ENCODE measurements at regions not wholly inside any gene's neighbourhood (a gene's known extent, or its start where the extent isn't known, plus 50 kb on each side); places are given as distances from the start of the nearest gene placed in this dataset.

DNA sequence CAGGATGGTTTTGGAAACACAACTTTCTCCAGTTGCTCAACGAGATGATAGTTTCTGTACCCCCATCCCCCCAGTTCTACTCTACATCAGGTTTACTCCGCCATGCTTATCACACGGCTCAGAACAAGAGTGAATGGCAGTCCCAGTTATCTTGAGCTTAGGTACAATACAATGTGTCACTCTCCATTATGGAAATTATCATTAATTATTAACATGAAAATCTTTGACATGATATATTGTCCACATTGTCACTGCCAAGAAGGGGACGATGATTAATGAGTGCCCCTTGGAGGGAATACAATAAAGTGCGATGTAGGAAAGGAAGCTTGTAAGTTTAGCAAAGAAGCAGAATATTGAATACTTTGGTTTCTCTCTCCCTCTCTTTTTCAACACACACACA lies 252.6 kb upstream of the CFAP20DC start:
- in situ Hi-C loops (cut with MboI) = no loop called here
- CTCF ChIA-PET = interaction anchor here (1.1 to 2.1 kb wide), 5 partner anchors 13 to 275 kb away, joined by 3 to 5 read pairs (median 4); no protein-coding TSS in a partner anchor

DNA sequence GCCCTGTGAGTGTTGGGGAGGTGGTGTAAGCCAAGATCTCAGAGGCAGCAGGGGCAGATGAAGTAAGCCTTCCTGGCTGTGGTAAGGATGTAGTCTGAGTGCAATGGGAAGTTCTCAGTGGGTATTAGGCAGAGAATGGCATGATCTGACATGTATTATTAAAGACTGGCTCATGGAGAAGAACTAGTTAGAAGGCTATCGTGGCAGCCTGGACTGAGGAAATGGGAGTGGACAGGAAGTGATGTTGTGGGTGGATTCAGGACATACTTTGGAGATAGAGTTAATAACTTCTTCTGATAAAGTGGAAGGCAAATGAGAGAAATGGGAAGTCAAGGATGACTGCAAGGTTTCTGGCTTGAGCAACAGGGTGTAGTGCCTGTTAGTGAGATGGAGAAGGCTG lies 250.9 kb upstream of the CFAP20DC start:
- ChIA-PET CTCF (interaction anchor here (1.5 to 2.0 kb wide), 3 partner anchors 11 to 89 kb away, joined by 4 to 6 read pairs (median 5); no protein-coding TSS in a partner anchor), SMC1A (ENCODE audit: uncharacterized antibody, unreplicated experiment) (interaction anchor here (1.1 to 1.6 kb wide), 3 partner anchors 10 to 66 kb away, joined by 3 to 8 read pairs (median 3); no protein-coding TSS in a partner anchor), POLR2A (no interaction called here), RAD21 (ENCODE audit: unreplicated experiment) (no interaction called here)
- Histone ChIP-seq H3K4me3 (no peak overlapping the region), H3K27me3 (replicated peaks in 1 of 2; ENCODE audit: control insufficient read depth in 2 of 2, insufficient read depth in 2 of 2, low read length in 1 of 2) (no peaks in the 10 kb centered on the region), H3K36me3 (ENCODE audit: control insufficient read depth in 2 of 2, insufficient read depth in 2 of 2, low read length in 1 of 2) (no peaks in the 10 kb centered on the region), H3K79me2 (ENCODE audit: control insufficient read depth, insufficient read depth, low read length) (no peaks in the 10 kb centered on the region), H3K27ac (ENCODE audit: control insufficient read depth, insufficient read depth) (no peak overlapping the region), H3K4me2 (ENCODE audit: control insufficient read depth, insufficient read depth) (no peak overlapping the region), H3K4me1 (ENCODE audit: control insufficient read depth, insufficient read depth, low read length) (no peaks in the 10 kb centered on the region), H3K9me3 (replicated peaks; ENCODE audit: control insufficient read depth, insufficient read depth, low read length) (no peaks in the 10 kb centered on the region), H4K20me1 (ENCODE audit: control insufficient read depth, insufficient read depth) (no peaks in the 10 kb centered on the region), H2AFZ (ENCODE audit: control insufficient read depth, low read depth, low read length) (no peak overlapping the region; the same call in 1 of the 2 replicates), H3K9ac (ENCODE audit: control insufficient read depth, insufficient read depth, low read length) (no peak overlapping the region)
- 0% methylated on average over 1 of the region's 1 CpG for WGBS (ENCODE audit: insufficient coverage, insufficient replicate concordance, low lambda C conversion rate, missing lambda C conversion rate)
- intact Hi-C loops (cut with micrococcal nuclease; ENCODE audit: unreplicated experiment) = no loop called here
- no peak for TF ChIP-seq MYB (IDR thresholded peaks at IDR 0.05; ENCODE audit: borderline replicate concordance, low read depth, low read length)
- no peak for TF ChIP-seq PAX8 (IDR thresholded peaks at IDR 0.05)
- no peak for TF ChIP-seq ASH2L (IDR thresholded peaks at IDR 0.05; ENCODE audit: borderline replicate concordance, low read depth)
- TF ChIP-seq ETV6 (conservative IDR thresholded peaks at IDR 0.05 in 1 of 2, IDR thresholded peaks at IDR 0.05 in 1 of 2; ENCODE audit: borderline replicate concordance in 1 of 2, low read depth in 1 of 2) = no peak
- TF ChIP-seq, protein P1, sequence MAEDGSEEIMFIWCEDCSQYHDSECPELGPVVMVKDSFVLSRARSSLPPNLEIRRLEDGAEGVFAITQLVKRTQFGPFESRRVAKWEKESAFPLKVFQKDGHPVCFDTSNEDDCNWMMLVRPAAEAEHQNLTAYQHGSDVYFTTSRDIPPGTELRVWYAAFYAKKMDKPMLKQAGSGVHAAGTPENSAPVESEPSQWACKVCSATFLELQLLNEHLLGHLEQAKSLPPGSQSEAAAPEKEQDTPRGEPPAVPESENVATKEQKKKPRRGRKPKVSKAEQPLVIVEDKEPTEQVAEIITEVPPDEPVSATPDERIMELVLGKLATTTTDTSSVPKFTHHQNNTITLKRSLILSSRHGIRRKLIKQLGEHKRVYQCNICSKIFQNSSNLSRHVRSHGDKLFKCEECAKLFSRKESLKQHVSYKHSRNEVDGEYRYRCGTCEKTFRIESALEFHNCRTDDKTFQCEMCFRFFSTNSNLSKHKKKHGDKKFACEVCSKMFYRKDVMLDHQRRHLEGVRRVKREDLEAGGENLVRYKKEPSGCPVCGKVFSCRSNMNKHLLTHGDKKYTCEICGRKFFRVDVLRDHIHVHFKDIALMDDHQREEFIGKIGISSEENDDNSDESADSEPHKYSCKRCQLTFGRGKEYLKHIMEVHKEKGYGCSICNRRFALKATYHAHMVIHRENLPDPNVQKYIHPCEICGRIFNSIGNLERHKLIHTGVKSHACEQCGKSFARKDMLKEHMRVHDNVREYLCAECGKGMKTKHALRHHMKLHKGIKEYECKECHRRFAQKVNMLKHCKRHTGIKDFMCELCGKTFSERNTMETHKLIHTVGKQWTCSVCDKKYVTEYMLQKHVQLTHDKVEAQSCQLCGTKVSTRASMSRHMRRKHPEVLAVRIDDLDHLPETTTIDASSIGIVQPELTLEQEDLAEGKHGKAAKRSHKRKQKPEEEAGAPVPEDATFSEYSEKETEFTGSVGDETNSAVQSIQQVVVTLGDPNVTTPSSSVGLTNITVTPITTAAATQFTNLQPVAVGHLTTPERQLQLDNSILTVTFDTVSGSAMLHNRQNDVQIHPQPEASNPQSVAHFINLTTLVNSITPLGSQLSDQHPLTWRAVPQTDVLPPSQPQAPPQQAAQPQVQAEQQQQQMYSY (CRISPR knock-in tag; IDR thresholded peaks at IDR 0.05) = no peak
- no peak for TF ChIP-seq ZNF274 (IDR thresholded peaks at IDR 0.05; ENCODE audit: insufficient read depth, insufficient read length)
- no peak for TF ChIP-seq ZNF622 (IDR thresholded peaks at IDR 0.05)
- no peak for TF ChIP-seq POLR2AphosphoS5 (IDR thresholded peaks at IDR 0.05; ENCODE audit: low read length)
- FAIRE-seq (no peak), DNase-seq (ENCODE audit: low read depth, low spot score) (no peak), ATAC-seq (no peak)
- BruUV-seq (replicated peaks) = no TSS peak
- in situ Hi-C loops (cut with MboI) = no loop called here

More for the DNA sequence above, 252.6 kb upstream of the CFAP20DC start:
- no peak for DNase-seq (ENCODE audit: low read depth, low spot score)
- FAIRE-seq = no peak
- no peak overlapping the region for H3K9ac ChIP-seq (ENCODE audit: control insufficient read depth, insufficient read depth, low read length)
- ChIA-PET RAD21 (ENCODE audit: unreplicated experiment) (no interaction called here), POLR2A (no interaction called here), SMC1A (ENCODE audit: uncharacterized antibody, unreplicated experiment) (interaction anchor here (1.3 to 1.8 kb wide), 6 partner anchors 11 to 102 kb away, joined by 3 to 8 read pairs (median 4); no protein-coding TSS in a partner anchor)
- no peaks in the 10 kb centered on the region for H3K36me3 ChIP-seq (ENCODE audit: control insufficient read depth in 2 of 2, insufficient read depth in 2 of 2, low read length in 1 of 2)
- TF ChIP-seq POLR2A (IDR thresholded peaks at IDR 0.05; ENCODE audit: low read depth, low read length) (no peak), BRCA1 (IDR thresholded peaks at IDR 0.05; ENCODE audit: low read depth, low read length) (no peak), NFXL1 (IDR thresholded peaks at IDR 0.05; ENCODE audit: borderline replicate concordance) (no peak), GATAD2B (conservative IDR thresholded peaks at IDR 0.05; ENCODE audit: low read depth) (no peak), CHD1 (IDR thresholded peaks at IDR 0.05; ENCODE audit: low read depth, low read length) (no peak), YY1 (IDR thresholded peaks at IDR 0.05; ENCODE audit: low read depth, low read length) (no peak), CBX5 (IDR thresholded peaks at IDR 0.05; ENCODE audit: low read depth) (no peak), NR2C1 (IDR thresholded peaks at IDR 0.05) (no peak), MTA2 (IDR thresholded peaks at IDR 0.05; ENCODE audit: low read depth) (no peak), ASH2L (IDR thresholded peaks at IDR 0.05; ENCODE audit: borderline replicate concordance, low read depth) (no peak), MYB (IDR thresholded peaks at IDR 0.05; ENCODE audit: borderline replicate concordance, low read depth, low read length) (no peak), ZNF217 (IDR thresholded peaks at IDR 0.05) (no peak), TCF7 (IDR thresholded peaks at IDR 0.05; ENCODE audit: borderline replicate concordance) (no peak)
- TF ChIP-seq, protein P2, sequence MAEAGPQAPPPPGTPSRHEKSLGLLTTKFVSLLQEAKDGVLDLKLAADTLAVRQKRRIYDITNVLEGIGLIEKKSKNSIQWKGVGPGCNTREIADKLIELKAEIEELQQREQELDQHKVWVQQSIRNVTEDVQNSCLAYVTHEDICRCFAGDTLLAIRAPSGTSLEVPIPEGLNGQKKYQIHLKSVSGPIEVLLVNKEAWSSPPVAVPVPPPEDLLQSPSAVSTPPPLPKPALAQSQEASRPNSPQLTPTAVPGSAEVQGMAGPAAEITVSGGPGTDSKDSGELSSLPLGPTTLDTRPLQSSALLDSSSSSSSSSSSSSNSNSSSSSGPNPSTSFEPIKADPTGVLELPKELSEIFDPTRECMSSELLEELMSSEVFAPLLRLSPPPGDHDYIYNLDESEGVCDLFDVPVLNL (IDR thresholded peaks at IDR 0.05; ENCODE audit: low read depth, low read length) = no peak
- 52% methylated on average over 5 of the region's 5 CpGs for WGBS (ENCODE audit: insufficient coverage, insufficient replicate concordance, low lambda C conversion rate, missing lambda C conversion rate)
- H3K27ac ChIP-seq (ENCODE audit: control insufficient read depth, insufficient read depth) = no peak overlapping the region
- no peaks in the 10 kb centered on the region for H3K79me2 ChIP-seq (ENCODE audit: control insufficient read depth, insufficient read depth, low read length)
- ATAC-seq = no peak
- no peaks in the 10 kb centered on the region for H3K27me3 ChIP-seq (replicated peaks in 1 of 2; ENCODE audit: control insufficient read depth in 2 of 2, insufficient read depth in 2 of 2, low read length in 1 of 2)
- no peak overlapping the region for H3K4me3 ChIP-seq
- intact Hi-C loops (cut with micrococcal nuclease; ENCODE audit: unreplicated experiment) = no loop called here
- H3K4me1 ChIP-seq (ENCODE audit: control insufficient read depth, insufficient read depth, low read length) = no peaks in the 10 kb centered on the region
- no peak overlapping the region for H2AFZ ChIP-seq (ENCODE audit: control insufficient read depth, low read depth, low read length)
- no peak overlapping the region for H3K4me2 ChIP-seq (ENCODE audit: control insufficient read depth, insufficient read depth)
- H4K20me1 ChIP-seq (ENCODE audit: control insufficient read depth, insufficient read depth) = no peaks in the 10 kb centered on the region
- BruUV-seq (replicated peaks) = no TSS peak
- H3K9me3 ChIP-seq (replicated peaks; ENCODE audit: control insufficient read depth, insufficient read depth, low read length) = no peaks in the 10 kb centered on the region
